HuH-7.5 (cell line): ENCODE measurements at regions not wholly inside any gene's neighbourhood (a gene's known extent, or its start where the extent isn't known, plus 50 kb on each side); places are given as distances from the start of the nearest gene placed in this dataset.

Experiments
- DNase-seq: peaks from one replicate; pipeline ENCODE4 v3.0.0; 2011; ENCODE audit warnings: low spot score

GRCh38 chr4:89599026-89599425 is 237.9 kb downstream of the SNCA start:
- DNase-seq = no peak

GRCh38 chr4:89598602-89599001 is 238.4 kb downstream of the SNCA start:
- no peak for DNase-seq

GRCh38 chr4:89595125-89595789 is 241.7 kb downstream of the SNCA start:
- DNase-seq = no peak

- no peak for DNase-seq
Measured at GRCh38 chr4:89590128-89590527, 246.8 kb downstream of the SNCA start.

GRCh38 chr4:89588421-89588820 is 248.5 kb downstream of the SNCA start:
- no peak for DNase-seq

- DNase-seq = no peak
Measured at GRCh38 chr4:89587364-89587763, 249.6 kb downstream of the SNCA start.

- DNase-seq = no peak
Measured at GRCh38 chr4:89586864-89587263, 250.1 kb downstream of the SNCA start.

- no peak for DNase-seq
Measured at GRCh38 chr4:89586318-89586717, 250.6 kb downstream of the SNCA start.

- DNase-seq = no peak
Measured at GRCh38 chr4:89582756-89583505, 254.0 kb downstream of the SNCA start.

GRCh38 chr4:89579771-89580170 is 257.2 kb downstream of the SNCA start:
- DNase-seq = no peak

GRCh38 chr4:89576246-89576645 is 260.7 kb downstream of the SNCA start:
- no peak for DNase-seq

- DNase-seq = no peak
Measured at GRCh38 chr4:89575840-89576239, 261.1 kb downstream of the SNCA start.

GRCh38 chr4:89574176-89574575 is 262.8 kb downstream of the SNCA start:
- DNase-seq = no peak

GRCh38 chr4:89573656-89574055 is 263.3 kb downstream of the SNCA start:
- DNase-seq = no peak

GRCh38 chr4:89572224-89572858 is 264.6 kb downstream of the SNCA start:
- DNase-seq = no peak

GRCh38 chr4:89570931-89571330 is 263.3 kb upstream of the GPRIN3 start:
- no peak for DNase-seq

- DNase-seq = no peak
Measured at GRCh38 chr4:89567936-89568335, 260.3 kb upstream of the GPRIN3 start.

- DNase-seq = no peak
Measured at GRCh38 chr4:89563431-89563830, 255.8 kb upstream of the GPRIN3 start.

- no peak for DNase-seq
Measured at GRCh38 chr4:89562746-89563145, 255.1 kb upstream of the GPRIN3 start.

GRCh38 chr4:89561048-89561447 is 253.4 kb upstream of the GPRIN3 start:
- no peak for DNase-seq

- no peak for DNase-seq
Measured at GRCh38 chr4:89558147-89558546, 250.5 kb upstream of the GPRIN3 start.

- no peak for DNase-seq
Measured at GRCh38 chr4:89556601-89557305, 249.2 kb upstream of the GPRIN3 start.

GRCh38 chr4:89551191-89551590 is 243.6 kb upstream of the GPRIN3 start:
- no peak for DNase-seq
